Erythroblast (primary cell): ENCODE measurements at regions not wholly inside any gene's neighbourhood (a gene's known extent, or its start where the extent isn't known, plus 50 kb on each side); places are given as distances from the start of the nearest gene placed in this dataset.

Experiments
- GATA1 ChIP-seq: IDR thresholded peaks from 2 replicates; pipeline ENCODE4 v1.6.1; 2011; ENCODE audit warnings: low read depth, mild to moderate bottlenecking, control low read depth, low read length, moderate library complexity
- POLR2A ChIP-seq: IDR thresholded peaks from 2 replicates; pipeline ENCODE4 v1.6.1; 2011; ENCODE audit warnings: mild to moderate bottlenecking, low read length

GRCh38 chr4:7130621-7131211 lies 61.6 kb upstream of the SORCS2 start:
- TF ChIP-seq POLR2A (no peak), GATA1 (no peak)
